Nephron (organoid): ENCODE measurements at regions not wholly inside any gene's neighbourhood (a gene's known extent, or its start where the extent isn't known, plus 50 kb on each side); places are given as distances from the start of the nearest gene placed in this dataset.

ENCODE experiments used
- H3K27ac Mint-ChIP-seq, 3 experiments: 2 replicates each; pipeline ENCODE4 v1.8.0; 2020; ENCODE audit warnings: mixed read lengths in 3 of 3, mild to moderate bottlenecking in 2 of 3, moderate library complexity in 1 of 3
- H3K27me3 Mint-ChIP-seq: 2 replicates; pipeline ENCODE4 v1.8.0; 2021; ENCODE audit warnings: low read depth, mild to moderate bottlenecking, moderate library complexity, mixed read lengths
- H3K36me3 Mint-ChIP-seq: 2 replicates; pipeline ENCODE4 v1.8.0; 2020; ENCODE audit warnings: low read depth, mixed read lengths
- H3K4me1 Mint-ChIP-seq: 2 replicates; pipeline ENCODE4 v1.8.0; 2020; ENCODE audit warnings: mixed read lengths
- H3K4me3 Mint-ChIP-seq, 3 experiments: 2 replicates each; pipeline ENCODE4 v1.8.0; 2020; ENCODE audit warnings: mild to moderate bottlenecking in 3 of 3, mixed read lengths in 3 of 3, moderate library complexity in 2 of 3
- H3K9me3 Mint-ChIP-seq: 2 replicates; pipeline ENCODE4 v1.8.0; 2020; ENCODE audit warnings: mixed read lengths
- TF ChIP-seq, protein P1 (sequence below), 3 experiments: fragments of 200-600 bp; sonication (generic); IDR thresholded peaks; one replicate each; pipeline ENCODE4 v1.5.0; 2021; ENCODE audit warnings: antibody characterized with exemption in 3 of 3; ENCODE audit not compliant: unreplicated experiment in 3 of 3

DNA sequence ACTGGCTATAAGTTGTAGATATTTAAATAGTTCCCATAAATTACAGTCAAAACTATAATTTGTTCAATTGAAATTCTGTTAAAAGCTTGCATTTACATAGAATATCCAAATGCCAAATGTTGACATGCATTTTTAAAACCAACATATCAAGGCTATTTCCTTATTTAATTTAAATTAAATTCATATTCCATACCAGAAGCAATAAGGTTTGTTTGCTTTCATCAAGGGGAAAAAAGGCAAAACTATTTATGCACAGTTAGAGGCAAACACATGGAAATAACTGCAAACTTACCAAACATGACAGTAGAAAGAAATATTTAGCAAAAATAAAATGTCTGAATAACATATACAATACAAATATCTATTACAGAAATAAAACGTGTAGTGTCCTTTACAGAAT lies 1581.2 kb upstream of the TENM4 start:
- TF ChIP-seq, protein P1, sequence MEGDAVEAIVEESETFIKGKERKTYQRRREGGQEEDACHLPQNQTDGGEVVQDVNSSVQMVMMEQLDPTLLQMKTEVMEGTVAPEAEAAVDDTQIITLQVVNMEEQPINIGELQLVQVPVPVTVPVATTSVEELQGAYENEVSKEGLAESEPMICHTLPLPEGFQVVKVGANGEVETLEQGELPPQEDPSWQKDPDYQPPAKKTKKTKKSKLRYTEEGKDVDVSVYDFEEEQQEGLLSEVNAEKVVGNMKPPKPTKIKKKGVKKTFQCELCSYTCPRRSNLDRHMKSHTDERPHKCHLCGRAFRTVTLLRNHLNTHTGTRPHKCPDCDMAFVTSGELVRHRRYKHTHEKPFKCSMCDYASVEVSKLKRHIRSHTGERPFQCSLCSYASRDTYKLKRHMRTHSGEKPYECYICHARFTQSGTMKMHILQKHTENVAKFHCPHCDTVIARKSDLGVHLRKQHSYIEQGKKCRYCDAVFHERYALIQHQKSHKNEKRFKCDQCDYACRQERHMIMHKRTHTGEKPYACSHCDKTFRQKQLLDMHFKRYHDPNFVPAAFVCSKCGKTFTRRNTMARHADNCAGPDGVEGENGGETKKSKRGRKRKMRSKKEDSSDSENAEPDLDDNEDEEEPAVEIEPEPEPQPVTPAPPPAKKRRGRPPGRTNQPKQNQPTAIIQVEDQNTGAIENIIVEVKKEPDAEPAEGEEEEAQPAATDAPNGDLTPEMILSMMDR (IDR thresholded peaks at IDR 0.05; ENCODE audit: unreplicated experiment in 3 of 3) = no peak
- Mint-ChIP-seq H3K27ac (no peak overlapping the region), H3K36me3 (no peaks in the 10 kb centered on the region), H3K27me3 (no peaks in the 10 kb centered on the region), H3K4me1 (no peaks in the 10 kb centered on the region), H3K9me3 (no peaks in the 10 kb centered on the region), H3K4me3 (no peak overlapping the region)

DNA sequence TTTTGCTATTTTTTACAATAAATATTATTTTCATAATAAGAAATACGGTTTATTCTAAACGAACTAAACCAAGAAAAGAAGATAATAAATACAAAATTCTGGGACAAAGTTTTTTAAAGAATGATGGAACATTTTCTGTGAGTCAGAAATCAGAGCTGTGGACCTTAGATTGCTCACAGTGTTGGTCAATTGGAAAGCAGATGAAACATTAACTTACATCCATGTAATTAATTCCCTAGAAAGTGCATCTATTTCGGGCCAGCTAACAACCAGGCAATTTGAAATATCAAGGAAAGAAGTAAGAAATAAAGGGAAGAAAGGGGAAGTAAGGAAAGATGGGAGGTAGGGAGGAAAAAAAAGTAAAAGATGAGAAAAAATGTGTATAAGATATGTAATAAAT lies 1569.8 kb upstream of the TENM4 start:
- Mint-ChIP-seq H3K27me3 (no peaks in the 10 kb centered on the region), H3K9me3 (peaks cover 8% of the 10 kb centered on the region), H3K36me3 (no peaks in the 10 kb centered on the region), H3K4me1 (peaks cover 7% of the 10 kb centered on the region), H3K27ac (no peak overlapping the region), H3K4me3 (no peak overlapping the region)
- TF ChIP-seq, protein P1 (IDR thresholded peaks at IDR 0.05; ENCODE audit: unreplicated experiment in 3 of 3) = no peak

DNA sequence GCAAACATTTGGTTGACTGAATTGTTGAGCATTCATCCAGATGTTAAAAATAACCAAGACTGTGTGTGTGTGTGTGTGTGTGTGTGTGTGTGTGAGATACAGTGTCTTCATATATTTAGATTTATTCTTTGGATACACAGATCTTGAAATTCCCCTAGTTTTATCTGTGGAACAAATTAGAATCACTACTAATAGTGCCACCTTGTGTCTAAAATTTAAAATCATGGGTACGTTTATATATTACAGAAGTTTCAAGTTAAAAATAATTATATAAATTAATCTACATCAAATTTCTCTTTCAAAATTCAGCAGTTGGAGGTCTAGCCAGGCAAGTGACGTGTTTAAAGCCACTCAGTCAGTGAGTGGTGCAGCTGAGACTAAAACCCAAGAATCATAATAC lies 1566.2 kb upstream of the TENM4 start:
- no peak overlapping the region for H3K4me3 Mint-ChIP-seq
- peaks cover 8% of the 10 kb centered on the region for H3K4me1 Mint-ChIP-seq

DNA sequence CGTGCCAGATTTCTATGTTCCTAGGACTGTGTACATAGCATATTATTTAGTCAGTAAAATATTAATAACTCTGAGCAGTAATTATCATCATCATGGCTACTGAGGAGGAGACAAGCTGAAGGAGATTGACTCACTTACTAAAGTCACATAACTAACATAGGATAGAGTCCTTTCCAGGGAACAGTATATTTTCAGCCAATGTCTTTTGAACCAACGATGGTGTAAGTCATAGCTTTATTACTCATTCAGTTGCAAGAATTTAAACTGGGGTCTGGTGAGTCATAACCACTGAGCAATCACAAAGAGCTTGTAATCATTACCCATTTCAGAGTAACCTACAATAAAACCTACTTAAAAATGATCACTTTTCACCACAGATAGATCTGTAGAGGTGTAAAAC lies 1564.8 kb upstream of the TENM4 start:
- Mint-ChIP-seq H3K4me1 (peaks cover 8% of the 10 kb centered on the region), H3K27ac (no peak overlapping the region), H3K9me3 (no peaks in the 10 kb centered on the region), H3K27me3 (no peaks in the 10 kb centered on the region), H3K4me3 (no peak overlapping the region), H3K36me3 (no peaks in the 10 kb centered on the region)
- TF ChIP-seq, protein P1 (IDR thresholded peaks at IDR 0.05; ENCODE audit: unreplicated experiment in 3 of 3) = no peak

More for the DNA sequence above, 1566.2 kb upstream of the TENM4 start:
- no peaks in the 10 kb centered on the region for H3K36me3 Mint-ChIP-seq
- no peak overlapping the region for H3K27ac Mint-ChIP-seq
- no peaks in the 10 kb centered on the region for H3K27me3 Mint-ChIP-seq
- peaks cover 5% of the 10 kb centered on the region for H3K9me3 Mint-ChIP-seq
- TF ChIP-seq, protein P1 (IDR thresholded peaks at IDR 0.05; ENCODE audit: unreplicated experiment in 3 of 3) = peak in 2 of 3 experiments; percentile 10 to 44

DNA sequence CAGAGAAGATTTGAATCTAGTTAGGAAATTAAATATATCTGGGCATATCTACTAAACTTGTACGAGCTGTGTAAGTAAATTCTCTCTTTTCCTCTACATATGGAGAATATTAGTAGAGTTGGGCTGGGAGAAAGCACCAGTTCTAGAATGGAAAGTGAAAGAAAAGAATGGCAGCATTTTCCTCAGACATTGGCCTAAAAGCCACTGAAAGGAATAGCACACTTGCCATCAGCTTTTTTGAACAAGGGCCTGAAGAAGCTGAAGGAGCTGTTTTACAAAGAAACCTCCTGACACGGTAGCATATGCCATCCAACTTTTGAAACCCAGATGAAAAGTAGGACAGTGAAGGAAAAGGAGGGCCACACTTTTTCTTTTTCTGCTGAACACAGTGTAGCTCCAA lies 1563.7 kb upstream of the TENM4 start:
- TF ChIP-seq, protein P1 (IDR thresholded peaks at IDR 0.05; ENCODE audit: unreplicated experiment in 3 of 3) = no peak
- H3K4me1 Mint-ChIP-seq = peaks cover 8% of the 10 kb centered on the region
- H3K9me3 Mint-ChIP-seq = no peaks in the 10 kb centered on the region
- H3K36me3 Mint-ChIP-seq = no peaks in the 10 kb centered on the region
- H3K4me3 Mint-ChIP-seq = no peak overlapping the region
- no peaks in the 10 kb centered on the region for H3K27me3 Mint-ChIP-seq
- H3K27ac Mint-ChIP-seq = no peak overlapping the region

GRCh38 chr11:81002374-81002773 lies 1561.5 kb upstream of the TENM4 start:
- H3K27ac Mint-ChIP-seq = no peak overlapping the region
- TF ChIP-seq, protein P1 (IDR thresholded peaks at IDR 0.05; ENCODE audit: unreplicated experiment in 3 of 3) = no peak
- H3K9me3 Mint-ChIP-seq = no peaks in the 10 kb centered on the region
- H3K4me1 Mint-ChIP-seq = peaks cover 8% of the 10 kb centered on the region
- H3K27me3 Mint-ChIP-seq = no peaks in the 10 kb centered on the region
- H3K36me3 Mint-ChIP-seq = no peaks in the 10 kb centered on the region
- no peak overlapping the region for H3K4me3 Mint-ChIP-seq
